ENCODE measurements at regions not wholly inside any gene's neighbourhood (a gene's known extent, or its start where the extent isn't known, plus 50 kb on each side); places are given as distances from the start of the nearest gene placed in this dataset.
A peak's percentile ranks its signal among the peaks of the same experiment; 100 is the strongest.

- Histone ChIP-seq H3K9ac (ENCODE audit: low read length) (no peak overlapping the region), H3K27me3 (ENCODE audit: low read length) (no peaks in the 10 kb centered on the region), H3K4me2 (ENCODE audit: low read depth, low read length, poor library complexity, severe bottlenecking) (no peak overlapping the region), H3K4me3 (ENCODE audit: low read length) (no peak overlapping the region), H3K79me2 (ENCODE audit: low read length) (no peaks in the 10 kb centered on the region), H3K27ac (ENCODE audit: low read length) (no peak overlapping the region), H3K9me3 (ENCODE audit: low read length) (no peaks in the 10 kb centered on the region), H3K36me3 (ENCODE audit: insufficient read depth, low read length) (no peaks in the 10 kb centered on the region; the same call in 1 of the 2 replicates), H4K20me1 (ENCODE audit: insufficient read depth, low read depth, low read length) (no peaks in the 10 kb centered on the region), H2AFZ (ENCODE audit: low read length) (no peak overlapping the region), H3K4me1 (ENCODE audit: low read length) (peaks cover 6% of the 10 kb centered on the region), H3K9me2 (replicated peaks; ENCODE audit: insufficient read depth, low read length) (no peaks in the 10 kb centered on the region)
- DNase-seq: no peak
These were observed 74.5 kb upstream of the EXOC6 start for GRCh38 chr10:92773776-92774175.

GRCh38 chr10:92778091-92778490, 70.2 kb upstream of the EXOC6 start:
- Histone ChIP-seq H4K20me1 (ENCODE audit: insufficient read depth, low read depth, low read length) (no peaks in the 10 kb centered on the region), H3K4me1 (ENCODE audit: low read length) (peaks cover 6% of the 10 kb centered on the region), H3K36me3 (ENCODE audit: insufficient read depth, low read length) (no peaks in the 10 kb centered on the region), H3K9ac (ENCODE audit: low read length) (no peak overlapping the region), H3K27me3 (ENCODE audit: low read length) (no peaks in the 10 kb centered on the region), H2AFZ (ENCODE audit: low read length) (no peak overlapping the region), H3K9me3 (ENCODE audit: low read length) (no peaks in the 10 kb centered on the region), H3K4me3 (ENCODE audit: low read length) (no peak overlapping the region), H3K79me2 (ENCODE audit: low read length) (no peaks in the 10 kb centered on the region), H3K9me2 (replicated peaks; ENCODE audit: insufficient read depth, low read length) (no peaks in the 10 kb centered on the region), H3K27ac (ENCODE audit: low read length) (no peak overlapping the region), H3K4me2 (ENCODE audit: low read depth, low read length, poor library complexity, severe bottlenecking) (no peak overlapping the region)
- no peak for DNase-seq

- H3K27ac ChIP-seq (ENCODE audit: low read length): no peak overlapping the region
- no peaks in the 10 kb centered on the region for H3K9me3 ChIP-seq (ENCODE audit: low read length)
These were observed 63.2 kb upstream of the EXOC6 start for GRCh38 chr10:92785118-92785517.

GRCh38 chr10:92787557-92788152, 60.7 kb upstream of the EXOC6 start:
- Histone ChIP-seq H3K36me3 (ENCODE audit: insufficient read depth, low read length) (no peaks in the 10 kb centered on the region), H4K20me1 (ENCODE audit: insufficient read depth, low read depth, low read length) (no peaks in the 10 kb centered on the region), H3K4me2 (ENCODE audit: low read depth, low read length, poor library complexity, severe bottlenecking) (no peak overlapping the region), H3K79me2 (ENCODE audit: low read length) (no peaks in the 10 kb centered on the region), H3K9ac (ENCODE audit: low read length) (no peak overlapping the region), H3K9me3 (ENCODE audit: low read length) (no peaks in the 10 kb centered on the region), H3K4me1 (ENCODE audit: low read length) (peaks cover 10% of the 10 kb centered on the region), H3K27me3 (ENCODE audit: low read length) (no peaks in the 10 kb centered on the region), H3K4me3 (ENCODE audit: low read length) (no peak overlapping the region), H2AFZ (ENCODE audit: low read length) (no peak overlapping the region), H3K9me2 (replicated peaks; ENCODE audit: insufficient read depth, low read length) (no peaks in the 10 kb centered on the region), H3K27ac (ENCODE audit: low read length) (no peak overlapping the region)
- no peak for DNase-seq

More at GRCh38 chr10:92785118-92785517, 63.2 kb upstream of the EXOC6 start:
- DNase-seq: no peak
- Histone ChIP-seq H3K9me2 (replicated peaks; ENCODE audit: insufficient read depth, low read length) (no peaks in the 10 kb centered on the region), H4K20me1 (ENCODE audit: insufficient read depth, low read depth, low read length) (no peaks in the 10 kb centered on the region), H3K4me3 (ENCODE audit: low read length) (no peak overlapping the region), H3K4me2 (ENCODE audit: low read depth, low read length, poor library complexity, severe bottlenecking) (no peak overlapping the region), H2AFZ (ENCODE audit: low read length) (no peak overlapping the region), H3K9ac (ENCODE audit: low read length) (no peak overlapping the region), H3K27me3 (ENCODE audit: low read length) (no peaks in the 10 kb centered on the region), H3K36me3 (ENCODE audit: insufficient read depth, low read length) (no peaks in the 10 kb centered on the region), H3K4me1 (ENCODE audit: low read length) (peaks cover 5% of the 10 kb centered on the region; the same call in 1 of the 2 replicates), H3K79me2 (ENCODE audit: low read length) (no peaks in the 10 kb centered on the region)

- Histone ChIP-seq H3K9me2 (replicated peaks; ENCODE audit: insufficient read depth, low read length) (no peaks in the 10 kb centered on the region), H3K4me1 (ENCODE audit: low read length) (peaks cover 10% of the 10 kb centered on the region), H3K9me3 (ENCODE audit: low read length) (no peaks in the 10 kb centered on the region), H3K27ac (ENCODE audit: low read length) (no peak overlapping the region), H3K4me2 (ENCODE audit: low read depth, low read length, poor library complexity, severe bottlenecking) (no peak overlapping the region), H3K79me2 (ENCODE audit: low read length) (no peaks in the 10 kb centered on the region), H3K4me3 (ENCODE audit: low read length) (no peak overlapping the region), H3K9ac (ENCODE audit: low read length) (no peak overlapping the region), H3K36me3 (ENCODE audit: insufficient read depth, low read length) (no peaks in the 10 kb centered on the region), H4K20me1 (ENCODE audit: insufficient read depth, low read depth, low read length) (no peaks in the 10 kb centered on the region), H3K27me3 (ENCODE audit: low read length) (no peaks in the 10 kb centered on the region), H2AFZ (ENCODE audit: low read length) (no peak overlapping the region)
- peak; percentile 43 for DNase-seq
These were observed 59.3 kb upstream of the EXOC6 start for GRCh38 chr10:92789067-92789466.

- Histone ChIP-seq H3K9ac (ENCODE audit: low read length) (no peak overlapping the region), H3K9me2 (replicated peaks; ENCODE audit: insufficient read depth, low read length) (no peaks in the 10 kb centered on the region), H2AFZ (ENCODE audit: low read length) (no peak overlapping the region), H3K27me3 (ENCODE audit: low read length) (no peaks in the 10 kb centered on the region), H3K9me3 (ENCODE audit: low read length) (no peaks in the 10 kb centered on the region), H3K36me3 (ENCODE audit: insufficient read depth, low read length) (no peaks in the 10 kb centered on the region), H3K4me3 (ENCODE audit: low read length) (no peak overlapping the region), H3K79me2 (ENCODE audit: low read length) (no peaks in the 10 kb centered on the region), H3K27ac (ENCODE audit: low read length) (no peak overlapping the region), H3K4me1 (ENCODE audit: low read length) (peaks cover 10% of the 10 kb centered on the region), H4K20me1 (ENCODE audit: insufficient read depth, low read depth, low read length) (no peaks in the 10 kb centered on the region), H3K4me2 (ENCODE audit: low read depth, low read length, poor library complexity, severe bottlenecking) (no peak overlapping the region)
- no peak for DNase-seq
These were observed 58.5 kb upstream of the EXOC6 start for GRCh38 chr10:92789786-92790185.

GRCh38 chr10:92790440-92790839, 57.9 kb upstream of the EXOC6 start:
- Histone ChIP-seq H3K9me3 (ENCODE audit: low read length) (no peaks in the 10 kb centered on the region), H3K36me3 (ENCODE audit: insufficient read depth, low read length) (no peaks in the 10 kb centered on the region), H3K79me2 (ENCODE audit: low read length) (no peaks in the 10 kb centered on the region), H3K9ac (ENCODE audit: low read length) (no peak overlapping the region), H3K4me1 (ENCODE audit: low read length) (peaks cover 10% of the 10 kb centered on the region), H3K27ac (ENCODE audit: low read length) (no peak overlapping the region), H3K9me2 (replicated peaks; ENCODE audit: insufficient read depth, low read length) (no peaks in the 10 kb centered on the region), H3K4me3 (ENCODE audit: low read length) (no peak overlapping the region), H3K27me3 (ENCODE audit: low read length) (no peaks in the 10 kb centered on the region), H3K4me2 (ENCODE audit: low read depth, low read length, poor library complexity, severe bottlenecking) (no peak overlapping the region), H2AFZ (ENCODE audit: low read length) (no peak overlapping the region), H4K20me1 (ENCODE audit: insufficient read depth, low read depth, low read length) (no peaks in the 10 kb centered on the region)
- DNase-seq: peak; percentile 45

GRCh38 chr10:92792661-92793060, 55.7 kb upstream of the EXOC6 start:
- H2AFZ ChIP-seq (ENCODE audit: low read length): no peak overlapping the region
- H3K4me2 ChIP-seq (ENCODE audit: low read depth, low read length, poor library complexity, severe bottlenecking): no peak overlapping the region
- no peaks in the 10 kb centered on the region for H3K9me3 ChIP-seq (ENCODE audit: low read length)
- H3K9ac ChIP-seq (ENCODE audit: low read length): no peak overlapping the region
- H3K4me1 ChIP-seq (ENCODE audit: low read length): peaks cover 10% of the 10 kb centered on the region
- no peak for DNase-seq
- no peak overlapping the region for H3K4me3 ChIP-seq (ENCODE audit: low read length)
- H3K27ac ChIP-seq (ENCODE audit: low read length): no peak overlapping the region
- no peaks in the 10 kb centered on the region for H3K79me2 ChIP-seq (ENCODE audit: low read length)
- H4K20me1 ChIP-seq (ENCODE audit: insufficient read depth, low read depth, low read length): no peaks in the 10 kb centered on the region
- H3K27me3 ChIP-seq (ENCODE audit: low read length): no peaks in the 10 kb centered on the region
- no peaks in the 10 kb centered on the region for H3K9me2 ChIP-seq (replicated peaks; ENCODE audit: insufficient read depth, low read length)
- no peaks in the 10 kb centered on the region for H3K36me3 ChIP-seq (ENCODE audit: insufficient read depth, low read length)
